GM12891 (cell line): ENCODE measurements at regions not wholly inside any gene's neighbourhood (a gene's known extent, or its start where the extent isn't known, plus 50 kb on each side); places are given as distances from the start of the nearest gene placed in this dataset.

Experiments used
- DNase-seq: peaks from one replicate; pipeline ENCODE4 v3.0.0; 2011; ENCODE audit warnings: low spot score; ENCODE audit not compliant: insufficient read length
- FAIRE-seq: peaks from 2 replicates; lab custom pipeline; 2011; peaks lifted over from hg19 to GRCh38; lab: Jason Lieb, UNC
- PAX5 ChIP-seq: IDR thresholded peaks from 2 replicates; pipeline ENCODE4 v1.6.1; 2011; ENCODE audit warnings: low read length, moderate library complexity, mild to moderate bottlenecking; ENCODE audit not compliant: insufficient read depth, severe bottlenecking
- POLR2A ChIP-seq: IDR thresholded peaks from 2 replicates; pipeline ENCODE4 v1.6.1; 2011; ENCODE audit warnings: low read depth, low read length, control low read depth
- POLR2AphosphoS5 ChIP-seq: IDR thresholded peaks from 2 replicates; pipeline ENCODE4 v1.6.1; 2011; ENCODE audit warnings: low read depth, low read length, control low read depth
- POU2F2 ChIP-seq: IDR thresholded peaks from 2 replicates; pipeline ENCODE4 v1.6.1; 2011; ENCODE audit warnings: low read depth, mild to moderate bottlenecking, control low read depth, low read length, moderate library complexity
- SPI1 ChIP-seq: IDR thresholded peaks from 2 replicates; pipeline ENCODE4 v1.6.1; 2011; ENCODE audit warnings: low read depth, low read length, control low read depth
- TAF1 ChIP-seq: IDR thresholded peaks from 2 replicates; pipeline ENCODE4 v1.6.1; 2011; ENCODE audit warnings: low read depth, low read length, control low read depth

DNA sequence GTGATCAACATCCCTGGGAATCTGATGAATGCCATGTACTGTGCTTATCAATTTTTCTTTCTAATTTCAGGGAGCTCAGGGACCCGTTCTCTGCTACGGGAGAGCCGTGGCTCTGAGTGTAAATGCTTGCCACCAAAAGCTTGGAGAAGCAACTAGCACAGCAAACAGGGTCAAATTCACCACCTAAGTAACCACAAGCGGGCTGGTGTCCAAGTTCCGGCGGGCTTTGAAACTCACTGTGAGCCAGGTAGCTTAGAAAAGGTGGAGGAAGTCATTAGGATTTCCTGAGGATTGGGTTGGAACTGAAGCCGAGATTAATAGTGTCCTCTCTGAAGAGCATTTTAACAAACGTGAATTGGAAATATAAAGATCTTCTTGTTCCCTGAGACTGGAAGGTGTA, 87.2 kb downstream of the CLDN34 start:
- FAIRE-seq, result no peak
- no peak for DNase-seq
- no peak for TF ChIP-seq TAF1
- no peak for TF ChIP-seq POLR2AphosphoS5
- no peak for TF ChIP-seq POU2F2
- no peak for TF ChIP-seq PAX5
- no peak for TF ChIP-seq SPI1

DNA sequence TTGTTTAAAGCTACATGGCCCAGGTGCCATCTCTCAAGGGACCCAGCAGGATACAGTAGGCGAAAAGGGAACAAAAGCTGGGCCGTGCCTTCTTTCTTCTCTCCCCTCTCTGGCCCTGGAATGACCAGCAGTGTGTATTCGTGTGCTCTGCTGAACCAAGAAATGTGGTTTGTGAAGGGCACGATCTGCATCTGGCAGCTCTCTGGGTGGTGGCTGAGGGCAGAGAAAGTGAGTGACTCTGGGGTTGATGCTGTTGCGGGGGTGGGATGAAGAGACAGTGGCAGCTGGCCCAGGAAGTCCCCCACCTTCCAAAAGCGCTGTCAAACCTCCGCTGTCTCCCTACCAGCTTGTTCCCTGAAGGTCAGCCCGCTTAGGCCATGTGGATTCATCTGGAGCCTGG, 88.3 kb downstream of the CLDN34 start:
- TF ChIP-seq POU2F2 (no peak), POLR2AphosphoS5 (no peak), PAX5 (no peak), TAF1 (no peak), POLR2A (no peak), SPI1 (no peak)
- DNase-seq, result no peak
- no peak for FAIRE-seq

DNA sequence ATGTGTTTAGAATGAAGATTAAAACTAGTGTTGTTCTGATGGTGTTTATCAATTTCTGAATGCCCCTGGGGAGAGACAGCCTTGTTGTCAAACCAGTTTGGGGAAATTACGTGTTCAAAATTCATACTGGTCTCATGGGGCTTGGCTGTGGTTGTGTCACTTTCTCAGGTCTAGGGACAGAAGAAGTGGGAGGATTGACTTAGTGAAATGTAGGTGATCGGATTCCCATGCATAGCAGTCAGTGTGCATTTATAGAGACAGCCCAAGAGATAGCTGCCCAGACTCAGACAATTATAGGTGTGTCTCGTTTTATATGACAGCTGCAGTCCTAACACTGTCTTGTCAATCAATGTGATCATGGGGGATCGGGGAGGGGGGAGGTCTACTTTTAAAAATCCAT, 94.4 kb upstream of the CLCN4 start:
- DNase-seq (no peak), FAIRE-seq (peak; percentile 56)
- TF ChIP-seq POU2F2 (no peak), POLR2A (no peak), POLR2AphosphoS5 (no peak), SPI1 (0 out of 2 replicates have a peak, but pooled peaks have one; percentile 26), TAF1 (no peak)

DNA sequence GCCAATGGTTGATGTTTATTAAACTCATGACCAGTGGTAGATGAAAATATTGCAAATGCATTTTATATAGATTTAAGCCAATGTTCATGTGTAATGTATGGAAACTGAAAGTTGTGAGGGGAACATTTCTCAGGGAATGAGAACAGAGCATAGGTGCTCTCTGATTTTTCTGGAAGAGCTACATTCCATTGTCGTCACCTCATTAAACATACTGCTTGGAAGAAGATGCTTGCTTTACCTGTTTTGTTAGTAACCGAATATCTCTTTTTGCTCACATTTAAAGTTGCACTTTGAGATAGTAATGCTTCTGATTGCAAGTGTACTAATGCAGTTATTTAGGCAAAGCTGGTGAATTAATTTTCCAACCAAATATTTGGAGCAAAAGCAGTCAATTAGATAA, 93.8 kb upstream of the CLCN4 start:
- TF ChIP-seq SPI1 (no peak), POLR2A (no peak), POLR2AphosphoS5 (no peak), TAF1 (no peak), PAX5 (no peak), POU2F2 (no peak)
- FAIRE-seq (no peak), DNase-seq (no peak)

DNA sequence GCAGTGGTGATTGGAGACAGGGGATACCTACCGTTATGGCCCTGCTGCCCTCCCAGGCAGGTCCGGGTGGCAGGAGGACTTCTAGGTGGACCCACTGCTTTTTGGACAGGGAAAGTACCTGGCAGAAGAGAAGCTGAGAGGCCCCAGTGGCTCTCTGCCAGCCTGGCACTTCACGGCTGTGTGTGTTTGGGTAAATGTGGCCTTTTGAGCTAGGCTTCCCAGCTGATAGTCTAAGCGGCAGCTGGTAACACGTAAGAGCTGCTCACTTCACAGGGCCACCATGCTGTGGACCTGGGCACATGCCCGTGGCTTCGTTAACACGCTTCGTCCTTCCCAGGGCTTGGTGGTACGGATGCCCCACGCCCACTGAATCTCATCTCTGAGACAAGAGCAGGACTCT, 92.0 kb upstream of the CLCN4 start:
- DNase-seq, result no peak
- TF ChIP-seq POLR2AphosphoS5, result no peak
- no peak for TF ChIP-seq POU2F2
- TF ChIP-seq TAF1, result no peak
- no peak for TF ChIP-seq POLR2A
- no peak for TF ChIP-seq SPI1
- TF ChIP-seq PAX5, result no peak
- no peak for FAIRE-seq

DNA sequence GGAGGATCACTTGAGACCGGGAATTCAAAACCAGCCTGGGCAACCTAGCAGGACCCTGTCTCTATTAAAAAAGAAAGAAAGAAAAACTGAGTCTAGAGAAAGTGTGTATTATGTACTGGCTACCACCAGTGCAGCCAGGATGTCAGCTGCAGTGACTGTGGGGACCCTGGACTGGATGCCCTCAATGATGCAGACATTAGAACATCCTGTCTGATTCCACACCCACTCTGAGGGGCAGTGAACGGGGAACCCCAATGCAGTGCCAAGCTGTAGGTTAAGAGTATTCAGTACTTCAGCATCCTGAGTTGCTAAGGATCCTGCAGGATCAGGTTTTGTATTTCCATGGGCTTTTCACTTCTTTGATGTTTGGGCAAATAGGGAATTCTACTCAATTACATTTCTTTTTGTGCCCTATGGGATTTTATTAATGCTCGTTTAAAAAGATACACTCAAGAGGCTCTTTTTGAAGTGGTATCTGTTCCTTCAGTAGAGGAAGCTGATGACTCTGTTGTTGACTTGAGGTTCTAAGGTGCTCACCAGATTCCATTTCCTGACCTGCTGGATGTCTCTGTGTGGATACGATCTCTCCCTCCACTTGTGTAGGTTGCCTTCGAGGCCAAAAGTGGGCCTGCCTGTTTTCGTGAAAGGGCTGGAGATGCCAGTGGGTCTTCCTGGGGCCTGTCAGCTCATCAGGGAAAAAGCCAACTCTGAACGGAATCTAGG, 85.9 kb upstream of the CLCN4 start:
- FAIRE-seq (no peak), DNase-seq (no peak)
- TF ChIP-seq POLR2AphosphoS5 (no peak), TAF1 (no peak), SPI1 (no peak), POLR2A (no peak)

DNA sequence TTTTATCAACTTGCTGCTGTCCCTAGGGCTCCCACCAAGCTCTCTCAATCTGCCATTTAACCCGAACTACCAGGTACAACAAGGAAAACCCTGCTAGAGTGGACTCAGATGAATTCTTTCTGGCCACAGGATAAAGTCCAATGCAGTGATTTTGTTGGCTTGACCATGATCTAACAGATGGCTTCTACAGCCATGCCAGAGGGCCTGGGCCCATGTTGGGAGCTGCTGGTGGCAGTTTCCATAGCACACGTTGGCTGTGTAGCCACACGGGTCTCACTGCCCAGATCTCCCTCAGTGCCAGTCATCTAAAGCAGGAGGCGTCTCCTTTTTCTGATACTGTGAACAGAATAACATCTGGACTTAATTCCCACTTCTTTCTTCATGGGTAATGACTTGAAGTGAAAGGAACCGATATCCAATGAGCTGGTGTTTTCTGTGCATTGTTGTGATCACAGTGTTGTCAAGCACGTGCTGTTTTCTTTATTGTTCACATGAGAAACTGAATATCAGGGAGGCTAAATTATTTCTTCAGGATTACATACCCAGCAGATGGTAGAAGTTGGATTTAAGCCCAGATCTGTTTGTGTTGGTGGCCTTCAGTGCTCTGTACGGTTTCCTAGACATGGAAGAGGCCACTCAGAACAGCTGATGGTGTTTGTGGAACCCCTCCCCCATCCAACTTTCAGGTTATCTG, 85.2 kb upstream of the CLCN4 start:
- TF ChIP-seq TAF1, result no peak
- TF ChIP-seq PAX5, result no peak
- TF ChIP-seq POLR2AphosphoS5, result no peak
- TF ChIP-seq POLR2A, result no peak
- TF ChIP-seq SPI1, result no peak
- TF ChIP-seq POU2F2, result no peak
- FAIRE-seq (peak; percentile 20), DNase-seq (no peak)

DNA sequence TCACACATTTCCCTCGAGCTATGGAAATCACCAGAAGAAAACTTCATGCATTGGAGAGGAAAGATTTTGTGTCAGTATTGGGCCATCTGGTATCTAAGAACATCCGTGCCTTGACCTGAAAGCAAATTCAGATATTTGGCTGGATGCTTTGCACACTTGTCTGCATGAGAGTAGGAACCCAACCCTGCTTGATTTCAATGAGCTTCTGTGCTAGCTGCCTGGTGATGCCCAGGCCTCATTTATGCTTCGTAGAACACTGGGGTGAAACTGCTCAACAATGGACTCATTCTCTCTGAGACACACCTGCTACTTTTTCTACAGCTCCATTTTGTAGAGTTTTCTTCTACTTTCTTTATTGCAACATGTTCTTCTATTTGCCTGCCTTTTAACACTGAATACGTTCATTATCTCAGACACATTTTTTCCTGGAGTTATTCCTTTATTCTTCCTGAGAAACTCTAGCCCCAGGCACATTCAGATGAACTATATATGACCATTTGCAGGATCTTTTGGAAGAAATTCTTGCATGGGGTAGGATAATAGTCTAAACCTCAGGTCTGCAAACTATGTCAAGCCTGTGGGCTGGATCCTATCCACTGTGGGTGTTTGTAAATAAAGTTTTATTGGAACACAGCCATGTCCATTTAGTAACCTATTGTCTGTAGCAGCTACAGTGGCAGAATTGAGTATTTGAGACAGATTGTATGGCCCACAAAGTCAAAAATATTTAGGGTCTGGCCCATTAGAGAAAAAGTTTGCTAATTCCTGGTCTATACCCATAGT, 83.8 kb upstream of the CLCN4 start:
- FAIRE-seq, result no peak
- DNase-seq, result no peak
- TF ChIP-seq PAX5 (no peak), POLR2A (no peak), POLR2AphosphoS5 (no peak), POU2F2 (no peak), TAF1 (no peak), SPI1 (no peak)

DNA sequence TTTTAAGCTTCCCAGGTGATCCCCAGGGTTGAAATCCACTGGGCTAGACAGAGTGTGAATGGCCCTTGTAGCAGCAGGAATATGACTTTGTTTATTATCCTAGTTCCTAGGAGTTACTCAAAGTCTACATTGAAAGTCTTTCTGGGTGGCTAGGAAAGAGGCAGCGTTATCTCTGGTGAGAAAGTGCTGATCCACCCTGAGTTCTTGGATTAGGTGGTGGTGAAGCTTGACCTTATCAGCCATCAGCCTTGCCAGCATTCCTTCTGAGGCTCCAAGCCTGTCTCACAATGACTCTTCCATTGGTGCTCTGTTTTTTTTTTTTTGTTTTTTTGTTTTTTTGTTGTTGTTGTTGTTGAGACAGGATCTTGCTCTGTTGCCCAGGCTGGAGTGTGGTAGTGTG, 83.1 kb upstream of the CLCN4 start:
- DNase-seq (no peak), FAIRE-seq (no peak)
- TF ChIP-seq PAX5 (no peak), SPI1 (no peak), POLR2AphosphoS5 (no peak), TAF1 (no peak), POU2F2 (no peak), POLR2A (no peak)
